HEK293 (cell line): ENCODE measurements at regions not wholly inside any gene's neighbourhood (a gene's known extent, or its start where the extent isn't known, plus 50 kb on each side); places are given as distances from the start of the nearest gene placed in this dataset.

ENCODE experiments used
- MYNN ChIP-seq: fragments of 450-650 bp; formaldehyde crosslinking; IDR thresholded peaks from 2 replicates; pipeline ENCODE4 v1.5.1; 2016; ENCODE audit warnings: missing biosample characterization, missing genetic modification characterization, borderline replicate concordance
- TRIM28 ChIP-seq: IDR thresholded peaks from 2 replicates; pipeline ENCODE4 v1.6.1; 2011; ENCODE audit warnings: low read length, control low read depth, borderline replicate concordance
- YY1 ChIP-seq: fragments of 450-650 bp; formaldehyde crosslinking; IDR thresholded peaks from 2 replicates; pipeline ENCODE4 v1.5.1; 2018; ENCODE audit warnings: missing biosample characterization, missing genetic modification characterization
- ZBTB17 ChIP-seq: fragments of 450-650 bp; formaldehyde crosslinking; IDR thresholded peaks from 2 replicates; pipeline ENCODE4 v1.5.1; 2016; ENCODE audit warnings: missing biosample characterization, missing genetic modification characterization
- ZBTB7A ChIP-seq: fragments of 450-650 bp; formaldehyde crosslinking; IDR thresholded peaks from 2 replicates; pipeline ENCODE4 v1.5.1; 2016; ENCODE audit warnings: low read depth, missing biosample characterization, missing genetic modification characterization
- ZFP37 ChIP-seq: fragments of 450-650 bp; formaldehyde crosslinking; IDR thresholded peaks from 2 replicates; pipeline ENCODE4 v1.5.1; 2016; ENCODE audit warnings: missing biosample characterization, missing genetic modification characterization
- ZNF112 ChIP-seq: fragments of 450-650 bp; formaldehyde crosslinking; IDR thresholded peaks from 2 replicates; pipeline ENCODE4 v1.5.0; 2017; ENCODE audit warnings: missing biosample characterization, missing genetic modification characterization
- ZNF248 ChIP-seq: fragments of 450-650 bp; formaldehyde crosslinking; IDR thresholded peaks from 2 replicates; pipeline ENCODE4 v1.5.1; 2017; ENCODE audit warnings: missing biosample characterization, missing genetic modification characterization
- ZNF660 ChIP-seq: fragments of 450-650 bp; IDR thresholded peaks from 2 replicates; pipeline ENCODE4 v1.5.1; 2018; ENCODE audit warnings: missing biosample characterization, mild to moderate bottlenecking, missing genetic modification characterization
- TF ChIP-seq, protein P1 (sequence below): fragments of 450-650 bp; formaldehyde crosslinking; IDR thresholded peaks from 2 replicates; pipeline ENCODE4 v1.5.1; 2016; ENCODE audit warnings: missing biosample characterization, missing genetic modification characterization
- TF ChIP-seq, protein P2 (sequence below): fragments of 450-650 bp; formaldehyde crosslinking; IDR thresholded peaks from 2 replicates; pipeline ENCODE4 v1.5.1; 2016; ENCODE audit warnings: missing biosample characterization, missing genetic modification characterization, borderline replicate concordance
- TF ChIP-seq, protein P3 (sequence below): fragments of 450-650 bp; formaldehyde crosslinking; IDR thresholded peaks from 2 replicates; pipeline ENCODE4 v1.5.1; 2016; ENCODE audit warnings: missing biosample characterization, missing genetic modification characterization
- TF ChIP-seq, protein P4 (sequence below): fragments of 450-650 bp; formaldehyde crosslinking; IDR thresholded peaks from 2 replicates; pipeline ENCODE4 v1.5.1; 2016; ENCODE audit warnings: missing biosample characterization, missing genetic modification characterization

DNA sequence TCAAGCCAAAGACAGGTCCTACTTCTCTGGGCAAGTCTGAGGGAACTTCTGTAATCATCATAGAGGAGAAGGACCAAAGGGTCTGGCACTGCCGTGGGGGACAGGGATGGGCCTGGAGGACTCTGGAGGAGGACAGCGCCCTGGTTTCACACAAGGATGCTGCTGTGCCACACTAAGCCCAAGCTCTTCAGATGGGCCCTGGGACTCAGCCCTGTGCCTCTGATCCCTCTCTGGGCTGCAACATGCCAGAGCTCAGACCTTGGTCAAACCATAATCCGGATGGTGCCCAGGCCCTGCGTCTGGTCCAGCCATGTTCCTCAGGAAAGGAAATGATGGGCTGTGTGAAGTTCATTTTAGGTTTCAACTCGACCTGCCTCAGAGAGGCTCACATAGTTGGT lies 222.0 kb upstream of the COPS8 start:
- TF ChIP-seq ZNF112 (no peak), ZNF660 (tag by site-specific recombination) (no peak), ZFP37 (no peak), TRIM28 (no peak), ZNF248 (tag by site-specific recombination) (no peak), YY1 (tag by site-specific recombination) (no peak), ZBTB17 (tag by site-specific recombination) (no peak), ZBTB7A (no peak), MYNN (tag by site-specific recombination) (no peak)
- TF ChIP-seq, protein P1, sequence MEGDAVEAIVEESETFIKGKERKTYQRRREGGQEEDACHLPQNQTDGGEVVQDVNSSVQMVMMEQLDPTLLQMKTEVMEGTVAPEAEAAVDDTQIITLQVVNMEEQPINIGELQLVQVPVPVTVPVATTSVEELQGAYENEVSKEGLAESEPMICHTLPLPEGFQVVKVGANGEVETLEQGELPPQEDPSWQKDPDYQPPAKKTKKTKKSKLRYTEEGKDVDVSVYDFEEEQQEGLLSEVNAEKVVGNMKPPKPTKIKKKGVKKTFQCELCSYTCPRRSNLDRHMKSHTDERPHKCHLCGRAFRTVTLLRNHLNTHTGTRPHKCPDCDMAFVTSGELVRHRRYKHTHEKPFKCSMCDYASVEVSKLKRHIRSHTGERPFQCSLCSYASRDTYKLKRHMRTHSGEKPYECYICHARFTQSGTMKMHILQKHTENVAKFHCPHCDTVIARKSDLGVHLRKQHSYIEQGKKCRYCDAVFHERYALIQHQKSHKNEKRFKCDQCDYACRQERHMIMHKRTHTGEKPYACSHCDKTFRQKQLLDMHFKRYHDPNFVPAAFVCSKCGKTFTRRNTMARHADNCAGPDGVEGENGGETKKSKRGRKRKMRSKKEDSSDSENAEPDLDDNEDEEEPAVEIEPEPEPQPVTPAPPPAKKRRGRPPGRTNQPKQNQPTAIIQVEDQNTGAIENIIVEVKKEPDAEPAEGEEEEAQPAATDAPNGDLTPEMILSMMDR (tag by site-specific recombination): no peak
- TF ChIP-seq, protein P2, sequence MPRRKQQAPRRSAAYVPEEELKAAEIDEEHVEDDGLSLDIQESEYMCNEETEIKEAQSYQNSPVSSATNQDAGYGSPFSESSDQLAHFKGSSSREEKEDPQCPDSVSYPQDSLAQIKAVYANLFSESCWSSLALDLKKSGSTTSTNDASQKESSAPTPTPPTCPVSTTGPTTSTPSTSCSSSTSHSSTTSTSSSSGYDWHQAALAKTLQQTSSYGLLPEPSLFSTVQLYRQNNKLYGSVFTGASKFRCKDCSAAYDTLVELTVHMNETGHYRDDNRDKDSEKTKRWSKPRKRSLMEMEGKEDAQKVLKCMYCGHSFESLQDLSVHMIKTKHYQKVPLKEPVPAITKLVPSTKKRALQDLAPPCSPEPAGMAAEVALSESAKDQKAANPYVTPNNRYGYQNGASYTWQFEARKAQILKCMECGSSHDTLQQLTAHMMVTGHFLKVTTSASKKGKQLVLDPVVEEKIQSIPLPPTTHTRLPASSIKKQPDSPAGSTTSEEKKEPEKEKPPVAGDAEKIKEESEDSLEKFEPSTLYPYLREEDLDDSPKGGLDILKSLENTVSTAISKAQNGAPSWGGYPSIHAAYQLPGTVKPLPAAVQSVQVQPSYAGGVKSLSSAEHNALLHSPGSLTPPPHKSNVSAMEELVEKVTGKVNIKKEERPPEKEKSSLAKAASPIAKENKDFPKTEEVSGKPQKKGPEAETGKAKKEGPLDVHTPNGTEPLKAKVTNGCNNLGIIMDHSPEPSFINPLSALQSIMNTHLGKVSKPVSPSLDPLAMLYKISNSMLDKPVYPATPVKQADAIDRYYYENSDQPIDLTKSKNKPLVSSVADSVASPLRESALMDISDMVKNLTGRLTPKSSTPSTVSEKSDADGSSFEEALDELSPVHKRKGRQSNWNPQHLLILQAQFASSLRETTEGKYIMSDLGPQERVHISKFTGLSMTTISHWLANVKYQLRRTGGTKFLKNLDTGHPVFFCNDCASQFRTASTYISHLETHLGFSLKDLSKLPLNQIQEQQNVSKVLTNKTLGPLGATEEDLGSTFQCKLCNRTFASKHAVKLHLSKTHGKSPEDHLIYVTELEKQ: no peak
- TF ChIP-seq, protein P3, sequence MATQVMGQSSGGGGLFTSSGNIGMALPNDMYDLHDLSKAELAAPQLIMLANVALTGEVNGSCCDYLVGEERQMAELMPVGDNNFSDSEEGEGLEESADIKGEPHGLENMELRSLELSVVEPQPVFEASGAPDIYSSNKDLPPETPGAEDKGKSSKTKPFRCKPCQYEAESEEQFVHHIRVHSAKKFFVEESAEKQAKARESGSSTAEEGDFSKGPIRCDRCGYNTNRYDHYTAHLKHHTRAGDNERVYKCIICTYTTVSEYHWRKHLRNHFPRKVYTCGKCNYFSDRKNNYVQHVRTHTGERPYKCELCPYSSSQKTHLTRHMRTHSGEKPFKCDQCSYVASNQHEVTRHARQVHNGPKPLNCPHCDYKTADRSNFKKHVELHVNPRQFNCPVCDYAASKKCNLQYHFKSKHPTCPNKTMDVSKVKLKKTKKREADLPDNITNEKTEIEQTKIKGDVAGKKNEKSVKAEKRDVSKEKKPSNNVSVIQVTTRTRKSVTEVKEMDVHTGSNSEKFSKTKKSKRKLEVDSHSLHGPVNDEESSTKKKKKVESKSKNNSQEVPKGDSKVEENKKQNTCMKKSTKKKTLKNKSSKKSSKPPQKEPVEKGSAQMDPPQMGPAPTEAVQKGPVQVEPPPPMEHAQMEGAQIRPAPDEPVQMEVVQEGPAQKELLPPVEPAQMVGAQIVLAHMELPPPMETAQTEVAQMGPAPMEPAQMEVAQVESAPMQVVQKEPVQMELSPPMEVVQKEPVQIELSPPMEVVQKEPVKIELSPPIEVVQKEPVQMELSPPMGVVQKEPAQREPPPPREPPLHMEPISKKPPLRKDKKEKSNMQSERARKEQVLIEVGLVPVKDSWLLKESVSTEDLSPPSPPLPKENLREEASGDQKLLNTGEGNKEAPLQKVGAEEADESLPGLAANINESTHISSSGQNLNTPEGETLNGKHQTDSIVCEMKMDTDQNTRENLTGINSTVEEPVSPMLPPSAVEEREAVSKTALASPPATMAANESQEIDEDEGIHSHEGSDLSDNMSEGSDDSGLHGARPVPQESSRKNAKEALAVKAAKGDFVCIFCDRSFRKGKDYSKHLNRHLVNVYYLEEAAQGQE: no peak
- TF ChIP-seq, protein P4, sequence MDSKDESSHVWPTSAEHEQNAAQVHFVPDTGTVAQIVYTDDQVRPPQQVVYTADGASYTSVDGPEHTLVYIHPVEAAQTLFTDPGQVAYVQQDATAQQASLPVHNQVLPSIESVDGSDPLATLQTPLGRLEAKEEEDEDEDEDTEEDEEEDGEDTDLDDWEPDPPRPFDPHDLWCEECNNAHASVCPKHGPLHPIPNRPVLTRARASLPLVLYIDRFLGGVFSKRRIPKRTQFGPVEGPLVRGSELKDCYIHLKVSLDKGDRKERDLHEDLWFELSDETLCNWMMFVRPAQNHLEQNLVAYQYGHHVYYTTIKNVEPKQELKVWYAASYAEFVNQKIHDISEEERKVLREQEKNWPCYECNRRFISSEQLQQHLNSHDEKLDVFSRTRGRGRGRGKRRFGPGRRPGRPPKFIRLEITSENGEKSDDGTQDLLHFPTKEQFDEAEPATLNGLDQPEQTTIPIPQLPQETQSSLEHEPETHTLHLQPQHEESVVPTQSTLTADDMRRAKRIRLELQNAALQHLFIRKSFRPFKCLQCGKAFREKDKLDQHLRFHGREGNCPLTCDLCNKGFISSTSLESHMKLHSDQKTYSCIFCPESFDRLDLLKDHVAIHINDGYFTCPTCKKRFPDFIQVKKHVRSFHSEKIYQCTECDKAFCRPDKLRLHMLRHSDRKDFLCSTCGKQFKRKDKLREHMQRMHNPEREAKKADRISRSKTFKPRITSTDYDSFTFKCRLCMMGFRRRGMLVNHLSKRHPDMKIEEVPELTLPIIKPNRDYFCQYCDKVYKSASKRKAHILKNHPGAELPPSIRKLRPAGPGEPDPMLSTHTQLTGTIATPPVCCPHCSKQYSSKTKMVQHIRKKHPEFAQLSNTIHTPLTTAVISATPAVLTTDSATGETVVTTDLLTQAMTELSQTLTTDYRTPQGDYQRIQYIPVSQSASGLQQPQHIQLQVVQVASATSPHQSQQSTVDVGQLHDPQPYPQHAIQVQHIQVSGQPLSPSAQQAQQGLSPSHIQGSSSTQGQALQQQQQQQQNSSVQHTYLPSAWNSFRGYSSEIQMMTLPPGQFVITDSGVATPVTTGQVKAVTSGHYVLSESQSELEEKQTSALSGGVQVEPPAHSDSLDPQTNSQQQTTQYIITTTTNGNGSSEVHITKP (tag by site-specific recombination): no peak
